ENCODE measurements at regions not wholly inside any gene's neighbourhood (a gene's known extent, or its start where the extent isn't known, plus 50 kb on each side); places are given as distances from the start of the nearest gene placed in this dataset.
"Not testable (repeated sequence)": the region's sequence is repeated elsewhere in the genome, so short reads cannot be mapped to it uniquely, and the experiment has no call there.

DNA sequence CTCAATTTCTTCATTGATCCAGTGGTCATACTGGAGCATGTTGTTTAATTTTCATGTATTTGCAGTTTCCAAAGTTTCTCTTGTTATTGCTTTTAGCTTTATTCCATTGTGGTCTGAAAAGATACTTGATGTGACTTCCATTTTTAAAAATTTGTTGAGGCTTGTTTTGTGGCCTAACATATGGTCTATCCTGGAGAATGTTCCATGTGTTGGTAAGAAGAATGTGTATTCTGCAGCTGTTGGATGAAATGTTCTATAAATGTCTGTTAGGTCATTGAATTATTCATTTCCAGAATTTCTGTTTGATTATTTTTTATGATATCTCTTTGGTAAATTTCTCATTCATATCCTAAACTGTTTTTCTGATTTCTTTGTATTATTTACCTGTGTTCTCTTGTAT is 139.8 kb upstream of the THUMPD2 start:
- no peaks in the 10 kb centered on the region for H3K9me3 ChIP-seq (ENCODE audit: low read length)
- no peaks in the 10 kb centered on the region for H4K20me1 ChIP-seq (ENCODE audit: insufficient read depth, low read length)
- no peak overlapping the region for H3K9ac ChIP-seq (ENCODE audit: insufficient read depth, low read depth, low read length)
- no peak overlapping the region for H3K4me3 ChIP-seq (replicated peaks in 1 of 3; ENCODE audit: insufficient read depth in 1 of 3, low read depth in 2 of 3, low read length in 3 of 3)
- POLR2A ChIA-PET: no interaction called here
- CTCF ChIA-PET (ENCODE audit: low intra/inter-chr PET ratio, low total read pairs): no interaction called here
- no peaks in the 10 kb centered on the region for H3K4me1 ChIP-seq (ENCODE audit: insufficient read depth, low read length)
- no peak overlapping the region for H3K4me2 ChIP-seq (ENCODE audit: low read depth, low read length)
- in situ Hi-C loops (cut with HindIII; ENCODE audit: extremely low pct_ligation_motif_present, low pct_unique_long_range_greater_than_20kb) (loop anchor here (10.0 to 25.0 kb wide), 3 partner anchors 836 to 1868 kb away; no protein-coding TSS in a partner anchor), intact Hi-C loops (cut with micrococcal nuclease; ENCODE audit: unreplicated experiment) (no loop called here)
- TF ChIP-seq, protein P1, sequence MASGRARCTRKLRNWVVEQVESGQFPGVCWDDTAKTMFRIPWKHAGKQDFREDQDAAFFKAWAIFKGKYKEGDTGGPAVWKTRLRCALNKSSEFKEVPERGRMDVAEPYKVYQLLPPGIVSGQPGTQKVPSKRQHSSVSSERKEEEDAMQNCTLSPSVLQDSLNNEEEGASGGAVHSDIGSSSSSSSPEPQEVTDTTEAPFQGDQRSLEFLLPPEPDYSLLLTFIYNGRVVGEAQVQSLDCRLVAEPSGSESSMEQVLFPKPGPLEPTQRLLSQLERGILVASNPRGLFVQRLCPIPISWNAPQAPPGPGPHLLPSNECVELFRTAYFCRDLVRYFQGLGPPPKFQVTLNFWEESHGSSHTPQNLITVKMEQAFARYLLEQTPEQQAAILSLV (CRISPR knock-in tag; IDR thresholded peaks at IDR 0.05; ENCODE audit: borderline replicate concordance): no peak
- TF ChIP-seq ETV5 (CRISPR knock-in tag; IDR thresholded peaks at IDR 0.05; ENCODE audit: borderline replicate concordance): no peak
- FAIRE-seq (no peak), ATAC-seq (no peak), DNase-seq (ENCODE audit: low spot score) (no peak)
- H2AFZ ChIP-seq (ENCODE audit: low read length): no peak overlapping the region
- no peaks in the 10 kb centered on the region for H3K36me3 ChIP-seq (replicated peaks in 1 of 2; ENCODE audit: control insufficient read depth in 1 of 2, insufficient read depth in 2 of 2, low read length in 2 of 2)
- BruUV-seq (replicated peaks): no TSS peak
- H3K79me2 ChIP-seq (ENCODE audit: insufficient read depth, low read length): no peaks in the 10 kb centered on the region
- H3K27me3 ChIP-seq (ENCODE audit: control insufficient read depth in 1 of 2, insufficient read depth in 2 of 2, low read length in 2 of 2): no peaks in the 10 kb centered on the region
- no peak overlapping the region for H3K27ac ChIP-seq (ENCODE audit: extremely low read length, insufficient read depth, low read length)

DNA sequence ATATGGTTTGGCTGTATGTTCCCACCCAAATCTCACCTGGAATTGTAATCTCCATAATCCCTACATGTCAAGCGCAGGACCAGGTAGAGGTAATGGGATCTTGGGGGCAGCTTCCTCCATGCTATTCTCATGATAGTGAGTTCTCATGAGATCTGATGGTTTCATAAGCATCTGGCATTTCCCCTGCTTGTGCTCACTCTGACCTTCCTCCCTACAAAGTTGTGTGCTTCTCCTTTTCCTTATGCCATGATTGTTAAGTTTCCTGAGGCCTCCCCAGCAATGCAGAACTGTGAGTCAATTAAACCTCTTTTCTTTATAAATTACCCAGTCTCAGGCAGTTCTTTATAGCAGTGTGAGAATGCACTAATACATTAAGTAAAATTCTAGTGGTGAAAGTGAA is 138.3 kb upstream of the THUMPD2 start:
- FAIRE-seq; DNase-seq (ENCODE audit: low spot score); H3K4me2 ChIP-seq (ENCODE audit: low read depth, low read length); H3K9ac ChIP-seq (ENCODE audit: insufficient read depth, low read depth, low read length); H3K27me3 ChIP-seq (ENCODE audit: control insufficient read depth in 1 of 2, insufficient read depth in 2 of 2, low read length in 2 of 2); BruUV-seq (replicated peaks); intact Hi-C loops (cut with micrococcal nuclease; ENCODE audit: unreplicated experiment); H3K36me3 ChIP-seq (replicated peaks in 1 of 2; ENCODE audit: control insufficient read depth in 1 of 2, insufficient read depth in 2 of 2, low read length in 2 of 2); H3K4me3 ChIP-seq (replicated peaks in 1 of 3; ENCODE audit: insufficient read depth in 1 of 3, low read depth in 2 of 3, low read length in 3 of 3); H3K4me1 ChIP-seq (ENCODE audit: insufficient read depth, low read length); ATAC-seq; H3K27ac ChIP-seq (ENCODE audit: extremely low read length, insufficient read depth, low read length); H2AFZ ChIP-seq (ENCODE audit: low read length); H3K9me3 ChIP-seq (ENCODE audit: low read length); POLR2A ChIA-PET; H3K79me2 ChIP-seq (ENCODE audit: insufficient read depth, low read length); CTCF ChIA-PET (ENCODE audit: low intra/inter-chr PET ratio, low total read pairs); H4K20me1 ChIP-seq (ENCODE audit: insufficient read depth, low read length): not testable (repeated sequence)
- 77% methylated on average over 1 of the region's 1 CpG for WGBS (ENCODE audit: low lambda C conversion rate)
- in situ Hi-C loops (cut with HindIII; ENCODE audit: extremely low pct_ligation_motif_present, low pct_unique_long_range_greater_than_20kb): loop anchor here (10.0 to 25.0 kb wide), 3 partner anchors 837 to 1870 kb away; no protein-coding TSS in a partner anchor

All from HepG2 (cell line).